AG09309 (cell line): ENCODE measurements at regions not wholly inside any gene's neighbourhood (a gene's known extent, or its start where the extent isn't known, plus 50 kb on each side); places are given as distances from the start of the nearest gene placed in this dataset.

ENCODE experiments used
- DNase-seq: peaks from one replicate; pipeline ENCODE4 v3.0.0-alpha.2; 2010; ENCODE audit warnings: low read depth
- H3K4me3 ChIP-seq: 2 replicates; pipeline ENCODE4 v1.5.1; 2011; ENCODE audit warnings: mild to moderate bottlenecking, low read depth, low read length, moderate library complexity; ENCODE audit not compliant: control insufficient read depth
- CTCF ChIP-seq: IDR thresholded peaks from 2 replicates; pipeline ENCODE4 v1.5.1; 2011; ENCODE audit warnings: mild to moderate bottlenecking, low read depth, low read length, inconsistent platforms; ENCODE audit not compliant: insufficient read depth, control insufficient read depth; ENCODE audit errors: missing control alignments

DNA sequence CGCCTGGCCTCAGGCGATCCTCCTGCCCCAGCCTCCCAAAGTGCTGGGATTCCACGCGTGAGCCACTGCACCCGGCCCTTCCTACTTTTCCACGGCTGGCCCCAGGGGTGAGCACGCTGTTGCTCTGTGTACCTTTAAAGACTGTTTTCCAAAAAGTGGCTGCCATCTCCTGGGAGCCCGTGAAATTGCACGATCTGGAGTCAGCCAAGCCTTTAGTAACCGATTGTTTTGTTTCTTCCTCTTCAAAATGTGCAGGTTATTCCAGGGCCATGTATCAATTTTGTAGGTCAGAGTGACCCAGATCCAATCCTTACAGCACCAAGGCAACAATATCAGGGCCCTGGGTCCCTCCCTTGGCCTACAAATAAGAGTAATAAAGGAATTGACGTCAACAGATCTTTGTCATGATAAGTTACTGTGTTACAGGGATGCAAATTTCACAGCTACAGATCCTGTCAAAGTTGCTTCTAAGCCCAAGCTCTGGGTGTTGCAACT is 135.6 kb upstream of the ZNF236 start:
- no peak for DNase-seq
- H3K4me3 ChIP-seq: no peak overlapping the region
- peak; percentile 77 for TF ChIP-seq CTCF

DNA sequence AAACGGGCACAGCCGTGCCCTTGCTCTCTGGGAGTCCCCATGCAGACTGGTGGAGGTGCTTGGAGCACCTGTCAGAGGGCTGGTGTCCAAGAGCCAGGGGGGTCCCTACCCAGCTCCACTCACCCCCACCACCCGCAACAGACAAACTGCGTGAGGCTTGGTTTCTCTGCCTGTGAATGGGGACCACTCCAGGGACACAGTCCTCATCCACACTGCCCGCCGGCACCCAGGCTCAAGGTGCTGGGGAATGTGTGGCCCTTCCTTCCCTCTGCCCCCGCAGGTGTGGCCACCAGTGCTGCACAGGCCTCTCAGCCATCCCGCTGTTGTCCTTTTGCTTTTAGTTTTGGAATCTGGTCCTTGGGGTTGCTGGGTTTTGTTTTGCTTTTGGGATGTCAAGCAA is 136.5 kb upstream of the ZNF236 start:
- DNase-seq: no peak
- no peak for TF ChIP-seq CTCF
- H3K4me3 ChIP-seq: no peak overlapping the region

GRCh38 chr18:76685402-76685801 is 137.0 kb upstream of the ZNF236 start:
- no peak overlapping the region for H3K4me3 ChIP-seq
- no peak for DNase-seq
- TF ChIP-seq CTCF: no peak

DNA sequence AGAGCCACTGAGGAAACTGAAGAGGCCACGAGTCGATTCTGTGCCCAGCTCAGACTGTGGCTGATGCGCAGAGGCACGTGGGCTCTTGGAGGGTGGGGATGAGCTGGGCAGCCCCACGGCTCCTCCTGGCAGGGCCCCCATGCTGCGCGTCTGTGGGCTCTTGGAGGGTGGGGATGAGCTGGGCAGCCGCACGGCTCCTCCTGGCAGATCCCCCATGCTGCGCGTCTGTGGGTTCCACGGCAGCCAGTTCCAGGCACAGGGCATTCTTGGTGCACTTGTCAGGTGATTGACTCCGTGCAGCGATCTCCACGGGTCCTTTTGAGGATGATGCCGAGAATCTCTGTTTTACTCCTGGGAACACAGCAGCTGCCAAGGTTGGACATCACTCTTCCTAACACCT is 138.1 kb upstream of the ZNF236 start:
- no peak for TF ChIP-seq CTCF
- H3K4me3 ChIP-seq: no peak overlapping the region
- no peak for DNase-seq

GRCh38 chr18:76679945-76680344 is 142.4 kb upstream of the ZNF236 start:
- no peak overlapping the region for H3K4me3 ChIP-seq
- no peak for DNase-seq
- no peak for TF ChIP-seq CTCF

DNA sequence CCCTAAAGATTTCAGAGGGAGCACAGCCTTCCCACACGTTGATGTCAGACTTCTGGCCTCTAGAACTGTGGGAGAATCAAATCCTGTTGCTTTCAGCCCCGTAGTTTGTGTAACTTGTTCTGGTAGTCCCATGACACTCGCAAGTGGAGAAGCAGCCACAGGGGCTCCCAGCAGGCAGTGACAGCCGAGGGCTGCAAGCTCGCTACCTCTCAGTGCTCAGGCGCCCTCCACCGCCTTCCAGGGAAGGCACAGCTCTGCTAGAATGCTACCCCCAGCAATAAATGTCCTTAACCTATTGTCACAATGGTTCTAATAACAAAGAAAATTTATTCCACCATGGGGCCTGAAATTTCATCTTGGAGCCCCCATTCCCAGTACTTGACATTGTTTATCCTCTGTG is 143.1 kb upstream of the ZNF236 start:
- TF ChIP-seq CTCF: no peak
- H3K4me3 ChIP-seq: no peak overlapping the region
- no peak for DNase-seq

DNA sequence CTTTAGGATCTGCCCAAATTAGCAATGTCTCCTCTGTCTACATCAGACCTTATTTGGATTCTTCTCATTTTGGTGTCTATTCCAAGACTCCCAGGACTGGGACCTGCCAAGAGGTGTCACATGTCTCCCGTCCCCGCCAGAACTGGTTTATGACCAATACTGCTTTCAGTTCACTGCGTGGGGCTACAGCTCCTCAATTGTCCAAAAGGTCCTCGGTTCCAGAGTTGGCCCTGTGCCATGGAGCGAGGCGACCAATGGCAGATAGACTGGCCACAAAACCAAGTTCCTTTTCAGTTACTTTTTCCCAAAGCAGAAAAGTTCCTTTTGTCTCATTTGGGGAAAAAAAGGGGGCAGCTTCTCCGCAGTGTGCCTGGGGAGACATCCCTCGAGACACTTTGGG is 144.1 kb upstream of the ZNF236 start:
- TF ChIP-seq CTCF: no peak
- no peak for DNase-seq

More for the DNA sequence above, 144.1 kb upstream of the ZNF236 start:
- H3K4me3 ChIP-seq: no peak overlapping the region
